ENCODE measurements at regions not wholly inside any gene's neighbourhood (a gene's known extent, or its start where the extent isn't known, plus 50 kb on each side); places are given as distances from the start of the nearest gene placed in this dataset.

- TF ChIP-seq CTCF (IDR thresholded peaks at IDR 0.05; ENCODE audit: borderline replicate concordance, extremely low read depth, low read length, poor library complexity, severe bottlenecking) (no peak), EZH2 (IDR thresholded peaks at IDR 0.05; ENCODE audit: borderline replicate concordance, low read depth, low read length, severe bottlenecking) (no peak)
Measured at GRCh38 chr3:153614140-153614539, 452.1 kb downstream of the RAP2B start.
